ENCODE measurements at regions not wholly inside any gene's neighbourhood (a gene's known extent, or its start where the extent isn't known, plus 50 kb on each side); places are given as distances from the start of the nearest gene placed in this dataset.

- DNase-seq: no peak
Measured at GRCh38 chr12:115504306-115505290, 772.9 kb downstream of the MED13L start.

- no peak for DNase-seq
Measured at GRCh38 chr12:115500872-115501271, 776.6 kb downstream of the MED13L start.

GRCh38 chr12:115495300-115495699 lies 782.2 kb downstream of the MED13L start:
- DNase-seq: no peak

- no peak for DNase-seq
Measured at GRCh38 chr12:115492553-115492952, 784.9 kb downstream of the MED13L start.

GRCh38 chr12:115491511-115492250 lies 785.8 kb downstream of the MED13L start:
- no peak for DNase-seq

GRCh38 chr12:115489253-115489652 lies 788.2 kb downstream of the MED13L start:
- no peak for DNase-seq

- DNase-seq: no peak
Measured at GRCh38 chr12:115485967-115486366, 791.5 kb downstream of the MED13L start.

- DNase-seq: no peak
Measured at GRCh38 chr12:115485503-115485902, 792.0 kb downstream of the MED13L start.

GRCh38 chr12:115482943-115483342 lies 794.5 kb downstream of the MED13L start:
- DNase-seq: no peak

GRCh38 chr12:115481141-115481540 lies 796.4 kb downstream of the MED13L start:
- no peak for DNase-seq

- DNase-seq: no peak
Measured at GRCh38 chr12:115478505-115478904, 794.5 kb upstream of the TBX3 start.

- no peak for DNase-seq
Measured at GRCh38 chr12:115474539-115475353, 790.8 kb upstream of the TBX3 start.

GRCh38 chr12:115473257-115473956 lies 789.4 kb upstream of the TBX3 start:
- DNase-seq: no peak

- no peak for DNase-seq
Measured at GRCh38 chr12:115472852-115473251, 788.9 kb upstream of the TBX3 start.

- no peak for DNase-seq
Measured at GRCh38 chr12:115470977-115471376, 787.0 kb upstream of the TBX3 start.

GRCh38 chr12:115470526-115470925 lies 786.6 kb upstream of the TBX3 start:
- no peak for DNase-seq

GRCh38 chr12:115468087-115468510 lies 784.1 kb upstream of the TBX3 start:
- no peak for DNase-seq

GRCh38 chr12:115467531-115467930 lies 783.6 kb upstream of the TBX3 start:
- no peak for DNase-seq

GRCh38 chr12:115466076-115466475 lies 782.1 kb upstream of the TBX3 start:
- DNase-seq: no peak

- DNase-seq: no peak
Measured at GRCh38 chr12:115464661-115465060, 780.7 kb upstream of the TBX3 start.

- no peak for DNase-seq
Measured at GRCh38 chr12:115464111-115464581, 780.2 kb upstream of the TBX3 start.

GRCh38 chr12:115461401-115461800 lies 777.4 kb upstream of the TBX3 start:
- DNase-seq: no peak
